NCI-H460 (cell line): ENCODE measurements at regions not wholly inside any gene's neighbourhood (a gene's known extent, or its start where the extent isn't known, plus 50 kb on each side); places are given as distances from the start of the nearest gene placed in this dataset.
A peak's percentile ranks its signal among the peaks of the same experiment; 100 is the strongest.
"Not testable (repeated sequence)": the region's sequence is repeated elsewhere in the genome, so short reads cannot be mapped to it uniquely, and the experiment has no call there.

ENCODE experiments used
- DNase-seq: peaks from one replicate; pipeline ENCODE4 v3.0.0-alpha.2; 2016; ENCODE audit warnings: low read depth; ENCODE audit errors: extremely low read depth

DNA sequence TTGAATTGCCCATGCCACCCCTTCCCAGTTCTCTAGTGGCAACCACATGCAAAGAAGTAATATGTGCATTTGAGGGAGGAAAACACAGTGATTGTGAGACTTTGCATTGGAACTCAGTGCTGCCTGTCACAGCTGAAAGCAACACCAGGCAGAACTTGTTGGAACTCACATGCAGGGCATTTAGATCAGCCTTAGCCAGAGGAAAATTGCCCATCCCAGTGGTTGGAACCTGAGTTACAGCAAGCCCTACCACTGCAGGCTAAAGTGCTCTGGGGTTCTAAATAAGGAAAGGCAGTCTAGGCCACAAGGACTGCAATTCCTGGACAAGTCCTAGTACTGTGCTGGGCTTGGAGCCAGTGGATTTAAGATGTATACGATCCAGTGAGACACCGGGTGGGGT, 245.3 kb upstream of the UFL1 start:
- DNase-seq: no peak

DNA sequence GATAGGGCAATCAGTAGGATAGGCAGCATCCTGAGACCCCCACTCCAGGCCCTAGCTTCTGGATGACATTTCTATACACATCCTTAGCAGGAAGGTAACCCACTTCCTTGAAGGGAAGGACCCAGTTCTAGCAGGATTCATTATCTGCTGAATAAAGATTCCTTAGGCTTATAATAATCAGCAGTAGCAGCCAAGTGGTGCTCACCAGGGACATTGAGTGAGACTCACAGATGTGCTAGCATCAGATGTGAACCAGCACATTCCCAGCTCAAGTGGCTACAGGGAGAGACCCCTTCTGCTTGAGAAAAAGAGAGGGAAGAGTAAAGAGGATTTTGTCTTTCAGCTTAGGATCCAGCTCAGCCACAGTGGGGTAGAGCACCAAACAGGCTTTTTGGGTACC, 244.8 kb upstream of the UFL1 start:
- DNase-seq: no peak

DNA sequence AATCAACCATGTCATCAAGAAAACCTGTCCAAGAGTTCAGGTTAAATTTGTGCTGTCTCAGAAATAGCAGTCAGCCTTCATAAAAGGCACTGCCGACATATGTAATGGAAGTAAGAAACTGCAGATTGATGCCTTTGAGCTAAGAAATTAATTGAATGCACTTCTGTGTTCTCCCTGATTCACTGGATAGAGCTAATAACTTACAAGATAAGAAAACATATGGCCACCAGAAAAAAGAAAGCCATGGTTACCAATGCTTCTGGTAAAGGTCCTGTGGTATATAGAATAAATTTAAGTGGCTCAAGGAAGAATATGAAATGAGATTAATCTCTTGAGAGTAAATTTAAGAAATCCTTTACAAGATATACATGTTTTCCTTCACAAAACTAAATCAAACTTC, 242.5 kb upstream of the UFL1 start:
- no peak for DNase-seq

DNA sequence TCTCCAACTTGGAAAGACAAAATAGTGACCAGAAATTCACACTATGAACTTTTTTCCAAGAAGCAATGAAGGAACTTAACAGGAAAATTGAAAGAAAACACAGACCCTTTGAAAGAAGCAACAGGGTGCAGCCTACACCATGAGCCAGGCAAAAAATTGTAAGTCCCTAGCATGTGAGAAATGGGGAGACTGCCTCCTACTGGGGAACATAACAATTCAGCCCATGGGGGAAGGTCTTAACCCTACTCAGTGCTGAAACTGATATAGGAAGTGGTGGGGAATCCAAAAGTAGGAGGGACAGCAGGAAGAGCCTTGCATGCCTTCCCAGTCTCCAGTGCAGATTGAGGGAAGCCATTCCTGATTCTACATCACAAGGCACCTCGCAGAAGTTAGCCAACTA, 235.1 kb upstream of the UFL1 start:
- no peak for DNase-seq

DNA sequence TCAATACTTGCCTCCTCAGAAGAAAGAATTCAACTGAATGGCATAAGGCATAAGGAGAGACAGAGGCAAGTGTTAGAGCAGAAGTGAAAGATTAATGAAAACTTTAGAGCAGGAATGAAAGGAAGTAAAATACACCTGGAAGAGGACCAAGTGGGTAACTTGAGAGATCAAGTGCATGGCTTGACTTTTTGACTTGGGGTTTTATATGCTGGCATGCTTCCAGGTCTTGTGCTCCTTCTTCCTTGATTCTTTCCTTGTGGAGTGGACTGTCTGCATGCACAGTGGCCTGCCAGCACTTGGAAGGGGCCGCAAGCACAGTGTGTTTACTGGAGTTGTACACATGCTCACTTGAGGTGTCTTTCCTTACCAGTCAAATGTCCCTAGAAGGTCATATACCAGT, 222.1 kb upstream of the UFL1 start:
- DNase-seq: no peak

DNA sequence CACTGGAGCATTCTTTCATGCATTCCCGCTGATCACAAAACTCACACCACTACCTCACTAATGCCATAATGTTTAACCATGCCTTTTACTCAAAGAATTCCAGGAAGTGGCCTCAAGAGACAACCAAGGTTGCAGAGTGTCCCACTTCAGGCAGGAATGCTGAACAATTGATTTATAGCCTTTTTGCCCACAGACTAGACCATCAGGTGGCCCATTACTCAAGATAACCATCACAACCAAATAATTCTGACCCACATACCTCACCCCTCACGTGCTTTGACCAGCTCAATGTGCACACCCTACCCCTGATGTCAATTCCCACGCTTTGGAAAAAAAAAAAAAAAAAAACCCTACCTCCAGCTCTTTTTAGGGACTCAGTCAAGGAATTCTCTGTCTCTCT, 220.6 kb upstream of the UFL1 start:
- DNase-seq: no peak

DNA sequence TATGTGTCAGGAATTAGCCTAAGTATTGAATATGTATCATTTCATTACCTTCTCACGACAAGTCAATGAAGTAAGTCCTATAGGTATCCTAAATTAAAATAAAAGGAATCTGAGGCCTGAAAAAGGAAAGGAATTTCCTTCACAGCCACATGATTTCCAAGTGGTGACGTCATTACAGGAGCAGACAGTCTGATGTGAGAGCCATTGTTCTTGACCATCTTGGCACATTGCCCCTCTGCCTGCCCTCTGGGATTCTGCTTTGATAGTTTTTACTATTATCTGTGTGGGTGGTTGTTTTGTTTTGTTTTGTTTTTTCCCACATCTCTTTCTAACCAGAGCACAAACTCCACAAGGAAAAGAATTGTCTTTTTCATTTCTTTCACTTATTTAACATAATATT, 219.8 kb upstream of the UFL1 start:
- no peak for DNase-seq

DNA sequence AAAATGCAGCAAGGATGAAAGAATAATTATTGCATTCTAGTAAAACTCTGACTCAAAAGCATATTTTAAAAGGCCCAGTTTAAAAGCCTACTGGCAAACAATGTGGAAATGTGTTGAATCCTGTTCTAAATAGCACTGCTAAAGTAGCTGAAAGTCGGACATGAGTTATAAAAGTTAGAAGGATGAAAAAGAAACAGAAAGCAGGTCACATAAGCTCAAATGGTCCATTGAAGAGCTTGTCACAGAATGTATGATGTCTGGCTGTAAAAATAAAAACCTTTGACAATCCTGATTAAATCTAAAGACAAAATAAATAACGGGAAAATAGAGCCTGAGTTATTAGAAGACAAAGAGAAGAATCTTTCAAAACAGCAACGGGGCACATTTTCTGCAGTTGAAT, 218.6 kb upstream of the UFL1 start:
- no peak for DNase-seq

DNA sequence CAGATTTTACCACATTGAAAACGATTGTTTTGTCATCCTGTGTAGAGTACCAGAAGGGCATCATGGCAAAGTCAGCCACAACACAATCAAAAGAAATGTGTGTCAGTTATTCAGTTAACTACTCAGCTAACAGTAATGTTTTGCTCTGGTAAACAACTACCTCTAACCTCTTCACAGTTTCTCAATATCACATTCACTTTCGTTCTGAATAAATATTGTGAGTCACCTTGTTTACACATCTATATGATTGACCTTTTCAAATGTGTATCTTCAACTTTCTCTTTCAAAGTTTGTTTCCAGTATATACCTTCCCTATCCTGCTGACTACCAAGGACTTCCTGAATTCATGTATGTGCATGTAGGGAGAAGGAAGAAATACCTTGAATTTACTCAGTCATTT, 216.6 kb upstream of the UFL1 start:
- peak; percentile 12 for DNase-seq

DNA sequence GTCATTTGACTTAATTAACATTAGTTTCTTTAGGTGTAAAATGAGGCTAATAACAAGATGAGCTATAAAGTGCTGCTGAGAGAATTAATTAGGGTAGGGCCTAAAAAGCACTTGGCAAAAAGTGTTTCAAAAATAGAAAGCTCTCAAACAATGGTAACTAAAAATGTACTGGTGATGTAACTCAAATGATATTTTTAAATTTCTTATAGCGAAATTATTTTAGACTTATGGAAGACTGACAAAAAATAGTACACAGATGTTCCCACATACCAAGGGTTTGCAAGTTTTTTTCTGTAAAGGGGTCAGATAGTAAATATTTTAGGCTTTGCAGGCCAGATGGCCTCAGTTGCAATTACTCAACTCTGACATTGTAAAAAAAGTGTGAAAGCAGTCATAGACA, 190.7 kb upstream of the UFL1 start:
- DNase-seq: no peak

DNA sequence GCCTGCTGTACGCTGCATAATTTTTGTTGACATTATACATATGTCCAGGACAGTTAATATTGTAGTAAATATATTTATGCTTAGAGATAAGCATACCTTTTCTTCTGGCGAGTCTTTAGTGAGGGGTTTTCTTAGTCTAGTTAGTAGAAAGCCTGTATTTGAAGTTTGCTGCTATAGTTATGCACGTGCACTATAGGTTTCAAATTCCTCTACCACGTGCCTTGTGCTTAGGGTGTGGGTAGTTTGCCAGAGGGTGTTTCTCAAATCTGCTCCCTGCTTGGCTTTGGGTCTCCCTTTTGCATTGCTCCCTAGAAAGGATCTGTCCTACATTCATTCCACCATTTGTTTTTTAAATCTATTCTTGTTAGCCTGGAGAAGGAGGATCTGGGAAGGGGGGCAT, 181.4 kb upstream of the UFL1 start:
- no peak for DNase-seq

DNA sequence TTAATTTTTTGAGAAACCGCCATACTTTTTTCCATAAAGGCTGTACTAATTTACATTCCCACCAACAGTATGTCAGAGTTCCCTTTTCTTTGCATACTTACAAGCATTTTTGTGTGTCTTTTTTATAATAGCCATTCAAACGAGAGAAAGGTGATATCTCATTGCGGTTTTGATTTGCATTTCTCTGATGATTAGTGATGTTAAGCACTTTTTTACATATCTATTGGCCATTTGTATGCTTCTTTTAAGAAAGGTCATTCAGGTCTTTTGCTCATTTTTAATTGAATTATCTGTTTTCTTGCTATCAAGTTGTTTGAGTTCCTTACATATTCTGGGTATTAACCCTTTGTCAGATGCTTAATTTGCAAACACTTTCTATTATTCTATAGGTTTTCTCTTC, 176.1 kb upstream of the UFL1 start:
- no peak for DNase-seq

DNA sequence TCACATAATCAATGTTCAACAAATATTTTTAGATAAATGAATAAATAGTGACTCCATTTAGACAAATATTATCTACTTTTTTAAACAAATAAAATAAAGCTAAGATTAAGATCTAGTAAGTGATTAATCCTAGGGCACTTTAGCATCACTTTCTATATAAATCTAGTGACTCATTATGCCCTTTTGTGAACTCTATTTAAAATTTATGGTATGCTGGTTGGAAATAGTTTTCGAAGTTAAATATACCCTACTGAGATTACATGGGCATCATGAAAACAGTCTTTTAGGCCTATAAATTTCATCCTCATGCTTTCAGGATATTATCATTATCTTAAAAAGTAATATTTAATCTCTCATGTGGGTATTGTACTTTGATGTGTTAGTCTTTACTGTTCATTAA, 140.4 kb upstream of the UFL1 start:
- no peak for DNase-seq

DNA sequence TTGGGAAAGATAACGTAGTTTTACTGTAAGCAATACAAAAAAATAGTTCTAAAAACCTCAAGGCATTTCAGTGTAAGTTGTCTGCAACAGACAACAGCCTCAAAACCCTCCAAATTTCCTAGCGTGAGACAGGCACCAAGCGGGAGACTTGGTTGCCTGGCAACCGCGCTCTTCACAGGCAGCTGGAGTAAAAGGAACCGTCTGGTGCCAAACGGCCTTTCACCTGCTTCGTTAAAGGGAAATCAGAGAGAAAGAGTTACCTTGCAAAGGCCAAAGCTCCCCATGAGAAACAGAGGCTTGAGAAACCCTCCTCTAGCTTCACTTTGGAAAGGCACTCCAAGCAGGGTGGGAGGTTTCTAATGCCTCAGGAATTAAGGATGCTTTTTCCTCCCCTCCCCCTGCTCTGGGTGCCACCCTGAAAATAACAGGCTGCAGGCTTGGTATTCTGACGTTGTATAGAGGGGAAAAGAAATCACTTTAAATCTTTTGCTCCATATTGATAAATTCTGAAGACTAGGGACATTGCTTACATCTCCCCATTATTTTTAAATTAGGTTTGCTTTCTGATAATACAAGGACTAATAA, 129.7 kb upstream of the UFL1 start:
- DNase-seq: no peak

DNA sequence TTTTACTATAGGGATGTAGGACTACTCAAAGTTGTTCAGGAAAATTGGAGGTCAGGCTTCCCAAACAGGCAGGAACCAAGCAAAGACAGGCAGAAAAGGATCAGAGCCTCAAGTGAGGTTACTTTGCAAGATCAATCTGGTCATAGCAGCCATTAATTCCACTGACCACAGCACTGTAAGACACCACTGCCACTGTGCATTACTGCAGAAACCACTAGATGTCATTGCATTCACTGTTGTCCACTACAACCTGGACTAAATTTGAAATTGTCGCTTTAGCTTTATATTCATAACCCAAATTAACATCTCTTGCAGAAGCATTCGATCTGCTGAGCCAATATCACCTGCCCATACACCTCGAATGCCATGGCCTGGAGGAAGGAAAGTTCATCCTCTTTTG, 126.9 kb upstream of the UFL1 start:
- no peak for DNase-seq

DNA sequence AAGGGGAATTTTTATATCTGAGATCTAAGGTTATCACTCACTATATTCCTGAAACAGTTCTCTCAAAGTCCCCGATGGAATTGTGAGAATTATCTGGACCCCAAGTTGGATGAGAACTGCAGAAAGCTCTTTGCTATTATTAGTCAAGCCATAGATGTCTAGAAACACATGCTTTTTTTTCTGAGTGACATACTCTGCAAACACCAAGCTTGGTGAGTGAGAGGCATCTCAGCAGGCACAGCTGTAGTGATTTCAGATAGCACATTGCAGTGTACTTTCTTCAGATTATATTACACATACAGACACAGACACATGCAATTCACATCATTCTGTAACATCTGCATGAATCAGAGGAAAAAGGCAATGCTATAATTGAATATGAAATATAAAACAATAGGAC, 111.1 kb upstream of the UFL1 start:
- no peak for DNase-seq

DNA sequence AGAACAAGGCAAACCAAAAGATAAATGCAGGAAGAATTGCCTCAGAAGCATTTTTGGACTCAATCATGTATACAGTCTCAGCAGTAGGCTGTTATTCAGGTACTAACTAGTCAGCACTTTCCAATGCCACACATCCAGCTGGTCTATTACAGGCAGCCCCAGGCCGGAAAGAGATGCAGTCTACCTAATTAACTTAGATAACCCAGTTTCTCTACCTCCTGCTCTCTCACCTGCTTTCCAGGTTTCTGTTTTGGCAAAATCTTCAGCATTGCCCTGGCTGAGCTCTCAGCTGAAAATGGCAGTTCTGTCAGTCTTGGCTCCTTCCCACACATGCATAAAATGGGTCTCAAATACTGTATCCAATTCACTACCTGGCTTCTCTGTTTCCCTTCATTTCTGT, 101.3 kb upstream of the UFL1 start:
- DNase-seq: no peak

DNA sequence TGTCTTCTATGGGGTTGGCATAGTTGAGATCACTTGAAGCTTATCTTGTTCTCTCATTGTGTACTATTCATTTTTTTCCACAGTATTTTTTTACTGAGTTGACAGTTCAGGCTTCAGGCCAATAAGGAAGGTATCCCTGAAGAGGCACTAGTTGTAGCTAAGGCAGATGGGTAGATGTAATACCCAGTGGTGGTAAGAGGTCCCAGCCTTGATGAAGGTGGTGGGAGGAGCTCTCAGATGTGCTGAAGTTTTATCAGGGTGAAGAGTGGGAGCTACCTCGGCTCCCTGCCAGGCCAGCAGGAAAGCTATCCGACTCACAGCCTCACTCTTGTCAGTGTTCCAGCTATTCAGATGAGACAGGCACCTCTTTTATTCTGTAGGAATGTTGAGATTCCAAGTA, 87.7 kb upstream of the UFL1 start:
- no peak for DNase-seq

DNA sequence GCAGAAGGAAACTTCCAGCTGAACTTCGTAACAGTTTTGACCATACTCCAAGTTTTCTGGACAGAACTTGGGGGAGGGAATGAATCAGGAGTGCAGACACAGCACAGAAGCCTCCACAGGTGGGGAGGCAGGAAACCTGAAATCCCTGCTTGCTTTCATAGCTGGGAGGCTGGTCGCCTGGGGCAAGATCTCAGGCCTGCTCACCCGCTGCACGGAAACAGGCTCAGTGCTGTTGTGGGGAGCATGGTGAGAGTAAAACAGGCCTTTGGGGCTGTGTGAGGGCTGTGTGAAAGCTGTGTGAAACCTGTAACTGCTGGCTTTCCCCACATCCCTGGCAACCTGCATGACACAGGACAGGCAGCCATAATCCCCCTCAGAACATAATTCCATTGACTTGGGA, 85.2 kb upstream of the UFL1 start:
- no peak for DNase-seq

DNA sequence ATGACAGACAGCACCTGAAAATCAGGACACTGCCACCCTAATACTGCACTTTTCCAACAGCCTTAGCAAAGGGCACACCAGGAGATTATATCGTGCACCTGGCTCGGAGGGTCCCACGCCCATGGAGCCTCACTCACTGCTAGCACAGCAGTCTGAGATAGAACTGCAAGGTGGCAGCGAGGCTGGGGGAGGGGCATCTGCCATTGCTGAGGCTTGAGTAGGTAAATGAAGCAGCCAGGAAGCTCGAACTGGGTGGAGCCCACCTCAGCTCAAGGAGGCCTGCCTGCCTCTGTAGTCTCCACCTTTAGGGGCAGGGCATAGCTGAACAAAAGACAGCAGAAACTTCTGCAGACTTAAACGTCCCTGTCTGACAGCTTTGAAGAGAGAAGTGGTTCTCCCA, 84.4 kb upstream of the UFL1 start:
- DNase-seq: not testable (repeated sequence)

DNA sequence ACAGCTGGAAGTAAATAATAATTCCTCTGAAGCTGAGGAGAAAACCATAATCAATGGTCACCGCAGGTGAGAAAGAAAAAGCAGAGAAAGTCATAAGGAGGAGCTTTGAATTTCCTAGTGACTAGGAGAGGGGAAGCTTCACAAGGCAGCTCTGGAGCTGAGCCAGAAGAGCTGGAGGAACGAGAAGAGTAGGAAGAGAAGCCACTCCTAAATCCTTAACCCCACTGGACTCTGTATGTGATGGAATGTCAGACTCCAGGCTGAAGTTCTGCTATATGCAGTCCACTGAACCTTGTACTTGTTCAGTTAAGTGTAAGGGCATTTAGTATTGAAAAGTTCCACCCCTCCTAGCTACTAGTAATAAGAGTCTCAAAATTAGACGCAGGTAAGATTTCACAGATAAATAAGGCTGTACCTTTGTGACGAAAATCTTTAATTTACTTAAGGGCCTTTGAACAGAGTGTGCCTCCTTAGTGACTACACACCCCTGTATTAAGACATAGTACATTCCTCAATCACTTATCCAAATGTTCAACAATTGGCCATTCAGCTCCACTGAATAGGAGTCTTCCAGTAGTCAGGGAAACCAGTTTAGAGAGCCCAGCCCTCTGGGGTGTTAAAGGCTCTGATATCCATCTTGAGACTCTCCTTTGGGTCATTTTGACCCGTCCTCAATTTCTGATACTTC, 71.4 kb upstream of the UFL1 start:
- DNase-seq: no peak

DNA sequence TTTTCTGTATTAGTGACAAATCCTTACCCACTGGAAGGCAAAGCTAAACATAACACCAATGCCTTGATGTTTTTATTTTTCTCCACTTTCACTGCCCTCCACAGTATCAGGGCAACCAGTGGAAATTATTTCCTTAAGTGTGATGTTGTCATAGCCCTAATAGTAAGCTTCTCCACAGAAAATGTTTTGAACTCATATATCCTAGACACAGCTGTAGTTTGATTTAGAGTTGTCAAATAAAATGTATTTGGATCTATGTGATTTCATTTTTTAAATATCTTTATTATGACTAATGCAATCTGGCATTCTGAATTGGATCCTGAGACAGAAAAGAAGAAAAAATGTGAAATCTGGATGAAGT, 70.9 kb upstream of the UFL1 start:
- DNase-seq: no peak

DNA sequence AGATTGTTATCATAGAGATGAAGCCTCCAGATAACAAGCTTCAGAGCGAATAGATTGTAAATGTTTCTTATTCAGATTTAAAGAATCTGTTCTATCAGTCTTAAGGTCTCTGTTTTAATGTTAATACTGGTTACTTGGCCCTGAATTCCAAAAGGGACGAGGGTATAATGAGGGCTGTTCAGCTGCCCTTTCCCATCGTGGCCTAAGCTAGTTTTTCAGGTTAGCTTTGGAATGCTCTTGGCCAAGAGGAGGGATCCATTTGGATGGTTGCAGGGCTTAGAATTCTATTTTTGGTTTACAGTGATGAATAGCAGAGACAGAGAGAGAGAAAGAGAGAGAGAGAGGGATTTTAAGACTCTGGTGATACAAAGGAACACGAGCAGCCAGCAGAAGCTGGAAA, 62.8 kb upstream of the UFL1 start:
- DNase-seq: no peak
